Esophagus squamous epithelium (tissue), 4 donors: ENCODE measurements at regions not wholly inside any gene's neighbourhood (a gene's known extent, or its start where the extent isn't known, plus 50 kb on each side); places are given as distances from the start of the nearest gene placed in this dataset.

Source experiments
- POLR2A ChIP-seq, 4 donors: fragments of 450-650 bp; IDR thresholded peaks; one replicate each; pipeline ENCODE4 v1.6.1; 2017; ENCODE audit warnings: antibody characterized with exemption in 4 of 4, mild to moderate bottlenecking in 4 of 4, moderate library complexity in 3 of 4
- TF ChIP-seq, protein P1 (sequence below), 6 experiments: fragments of 450-650 bp in 4 of 6; fragments of 200-600 bp in 2 of 6; sonication (generic) in 2 of 6; IDR thresholded peaks; one replicate each; pipeline ENCODE4 v1.5.1; 2016 to 2019; ENCODE audit warnings: antibody characterized with exemption in 6 of 6, mild to moderate bottlenecking in 4 of 6, moderate library complexity in 4 of 6

DNA sequence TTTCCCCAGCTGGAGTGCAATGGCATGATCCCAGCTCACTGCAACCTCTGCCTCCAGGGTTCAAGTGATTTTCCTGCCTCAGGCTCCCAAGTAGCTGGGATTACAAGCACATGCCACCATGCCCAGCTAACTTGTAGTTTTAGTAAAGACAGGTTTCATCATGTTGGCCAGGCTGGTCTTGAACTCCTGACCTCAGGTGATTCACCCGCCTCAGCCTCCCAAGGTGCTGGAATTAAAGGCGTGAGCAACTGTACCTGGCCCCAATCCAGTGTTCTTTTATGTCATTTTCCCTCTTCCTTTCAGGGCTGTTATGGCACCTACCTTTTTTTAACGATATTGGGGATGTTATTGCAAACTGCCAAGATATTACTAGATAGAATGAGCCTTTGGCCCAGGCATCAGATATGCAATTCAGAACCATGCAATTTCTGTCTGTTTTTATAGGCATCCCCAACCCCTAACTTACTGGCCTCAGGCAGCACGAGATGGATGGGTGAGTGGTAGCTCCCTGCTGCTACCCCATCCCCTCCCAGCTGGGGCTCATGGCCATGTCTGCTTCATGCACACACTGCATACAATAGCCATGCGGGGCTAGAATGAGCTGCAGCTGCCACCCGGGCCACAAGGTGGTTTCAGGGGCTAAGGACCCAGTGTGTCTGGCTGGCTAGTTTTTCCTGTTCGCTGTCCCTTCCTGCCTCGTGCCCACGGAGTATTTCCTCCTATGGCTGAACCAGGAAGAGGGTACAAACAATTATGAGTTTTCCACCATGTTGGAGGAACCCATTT, 1080.1 kb upstream of the SORCS1 start:
- TF ChIP-seq, protein P1, sequence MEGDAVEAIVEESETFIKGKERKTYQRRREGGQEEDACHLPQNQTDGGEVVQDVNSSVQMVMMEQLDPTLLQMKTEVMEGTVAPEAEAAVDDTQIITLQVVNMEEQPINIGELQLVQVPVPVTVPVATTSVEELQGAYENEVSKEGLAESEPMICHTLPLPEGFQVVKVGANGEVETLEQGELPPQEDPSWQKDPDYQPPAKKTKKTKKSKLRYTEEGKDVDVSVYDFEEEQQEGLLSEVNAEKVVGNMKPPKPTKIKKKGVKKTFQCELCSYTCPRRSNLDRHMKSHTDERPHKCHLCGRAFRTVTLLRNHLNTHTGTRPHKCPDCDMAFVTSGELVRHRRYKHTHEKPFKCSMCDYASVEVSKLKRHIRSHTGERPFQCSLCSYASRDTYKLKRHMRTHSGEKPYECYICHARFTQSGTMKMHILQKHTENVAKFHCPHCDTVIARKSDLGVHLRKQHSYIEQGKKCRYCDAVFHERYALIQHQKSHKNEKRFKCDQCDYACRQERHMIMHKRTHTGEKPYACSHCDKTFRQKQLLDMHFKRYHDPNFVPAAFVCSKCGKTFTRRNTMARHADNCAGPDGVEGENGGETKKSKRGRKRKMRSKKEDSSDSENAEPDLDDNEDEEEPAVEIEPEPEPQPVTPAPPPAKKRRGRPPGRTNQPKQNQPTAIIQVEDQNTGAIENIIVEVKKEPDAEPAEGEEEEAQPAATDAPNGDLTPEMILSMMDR (IDR thresholded peaks at IDR 0.05): no peak
- TF ChIP-seq POLR2A (IDR thresholded peaks at IDR 0.05): no peak
